Neuron (in vitro differentiated cells): ENCODE measurements at regions not wholly inside any gene's neighbourhood (a gene's known extent, or its start where the extent isn't known, plus 50 kb on each side); places are given as distances from the start of the nearest gene placed in this dataset.

Experiments
- H2AFZ ChIP-seq: one replicate; pipeline ENCODE4 v1.6.1; 2013; ENCODE audit warnings: low read depth, mild to moderate bottlenecking, inconsistent platforms, low read length, moderate library complexity
- H3K27me3 ChIP-seq: one replicate; pipeline ENCODE4 v1.6.1; 2013; ENCODE audit warnings: low read length; ENCODE audit not compliant: insufficient read depth
- H3K36me3 ChIP-seq: one replicate; pipeline ENCODE4 v1.6.1; 2013; ENCODE audit warnings: low read length; ENCODE audit not compliant: insufficient read depth
- H3K4me1 ChIP-seq: one replicate; pipeline ENCODE4 v1.6.1; 2013; ENCODE audit warnings: low read length; ENCODE audit not compliant: insufficient read depth
- H3K4me3 ChIP-seq: 2 replicates; pipeline ENCODE4 v1.5.1; 2013; ENCODE audit warnings: mild to moderate bottlenecking, low read length, moderate library complexity
- H3K9me3 ChIP-seq: one replicate; pipeline ENCODE4 v1.6.1; 2013; ENCODE audit warnings: low read length

GRCh38 chr7:26483843-26484242 lies 192.2 kb downstream of the SNX10 start:
- no peaks in the 10 kb centered on the region for H3K27me3 ChIP-seq
- H3K4me3 ChIP-seq, result no peak overlapping the region
- H3K9me3 ChIP-seq, result peaks cover 5% of the 10 kb centered on the region
- H3K36me3 ChIP-seq, result no peaks in the 10 kb centered on the region
- no peak overlapping the region for H2AFZ ChIP-seq
- H3K4me1 ChIP-seq, result peaks cover 22% of the 10 kb centered on the region

- H3K9me3 ChIP-seq, result peaks cover 5% of the 10 kb centered on the region
- H3K36me3 ChIP-seq, result no peaks in the 10 kb centered on the region
- H2AFZ ChIP-seq, result no peak overlapping the region
- no peaks in the 10 kb centered on the region for H3K27me3 ChIP-seq
- peaks cover 6% of the 10 kb centered on the region for H3K4me1 ChIP-seq
- H3K4me3 ChIP-seq, result no peak overlapping the region
Observed at GRCh38 chr7:26485367-26485934, 193.8 kb downstream of the SNX10 start.

- Histone ChIP-seq H3K27me3 (no peaks in the 10 kb centered on the region), H3K9me3 (peaks cover 5% of the 10 kb centered on the region), H3K36me3 (no peaks in the 10 kb centered on the region), H3K4me1 (no peaks in the 10 kb centered on the region), H3K4me3 (no peak overlapping the region), H2AFZ (no peak overlapping the region)
Observed at GRCh38 chr7:26486153-26486552, 194.5 kb downstream of the SNX10 start.

- no peak overlapping the region for H3K4me3 ChIP-seq
- no peaks in the 10 kb centered on the region for H3K27me3 ChIP-seq
- H3K4me1 ChIP-seq, result no peaks in the 10 kb centered on the region
Observed at GRCh38 chr7:26487780-26488515, 196.3 kb downstream of the SNX10 start.

GRCh38 chr7:26489391-26489790 lies 197.7 kb downstream of the SNX10 start:
- Histone ChIP-seq H3K4me3 (no peak overlapping the region), H3K36me3 (no peaks in the 10 kb centered on the region)

More at GRCh38 chr7:26487780-26488515, 196.3 kb downstream of the SNX10 start:
- peaks cover 5% of the 10 kb centered on the region for H3K9me3 ChIP-seq
- no peak overlapping the region for H2AFZ ChIP-seq
- H3K36me3 ChIP-seq, result no peaks in the 10 kb centered on the region

GRCh38 chr7:26489906-26490639 lies 198.4 kb downstream of the SNX10 start:
- H3K27me3 ChIP-seq, result no peaks in the 10 kb centered on the region
- no peak overlapping the region for H2AFZ ChIP-seq
- H3K4me3 ChIP-seq, result no peak overlapping the region
- H3K36me3 ChIP-seq, result no peaks in the 10 kb centered on the region
- H3K9me3 ChIP-seq, result no peaks in the 10 kb centered on the region
- H3K4me1 ChIP-seq, result no peaks in the 10 kb centered on the region

More at GRCh38 chr7:26489391-26489790, 197.7 kb downstream of the SNX10 start:
- no peaks in the 10 kb centered on the region for H3K27me3 ChIP-seq
- H3K4me1 ChIP-seq, result no peaks in the 10 kb centered on the region
- no peak overlapping the region for H2AFZ ChIP-seq
- H3K9me3 ChIP-seq, result peaks cover under 1% of the 10 kb centered on the region

- H3K9me3 ChIP-seq, result no peaks in the 10 kb centered on the region
- H3K27me3 ChIP-seq, result no peaks in the 10 kb centered on the region
- no peaks in the 10 kb centered on the region for H3K36me3 ChIP-seq
- H3K4me3 ChIP-seq, result no peak overlapping the region
- H3K4me1 ChIP-seq, result no peaks in the 10 kb centered on the region
- H2AFZ ChIP-seq, result no peak overlapping the region
Observed at GRCh38 chr7:26490640-26491624, 199.3 kb downstream of the SNX10 start.

GRCh38 chr7:26492816-26493215 lies 201.2 kb downstream of the SNX10 start:
- Histone ChIP-seq H3K36me3 (no peaks in the 10 kb centered on the region), H3K4me3 (no peak overlapping the region), H3K9me3 (no peaks in the 10 kb centered on the region), H3K4me1 (no peaks in the 10 kb centered on the region), H2AFZ (no peak overlapping the region), H3K27me3 (no peaks in the 10 kb centered on the region)

- H3K36me3 ChIP-seq, result no peaks in the 10 kb centered on the region
Observed at GRCh38 chr7:26493737-26494428, 202.2 kb downstream of the SNX10 start.

GRCh38 chr7:26495569-26495968 lies 203.9 kb downstream of the SNX10 start:
- Histone ChIP-seq H3K36me3 (no peaks in the 10 kb centered on the region), H3K4me3 (no peak overlapping the region), H3K27me3 (no peaks in the 10 kb centered on the region), H3K9me3 (no peaks in the 10 kb centered on the region), H2AFZ (no peak overlapping the region), H3K4me1 (no peaks in the 10 kb centered on the region)

More at GRCh38 chr7:26493737-26494428, 202.2 kb downstream of the SNX10 start:
- H3K27me3 ChIP-seq, result no peaks in the 10 kb centered on the region
- H3K4me1 ChIP-seq, result no peaks in the 10 kb centered on the region
- no peaks in the 10 kb centered on the region for H3K9me3 ChIP-seq
- H3K4me3 ChIP-seq, result no peak overlapping the region
- no peak overlapping the region for H2AFZ ChIP-seq

- Histone ChIP-seq H3K36me3 (no peaks in the 10 kb centered on the region), H3K4me1 (no peaks in the 10 kb centered on the region), H2AFZ (no peak overlapping the region), H3K9me3 (no peaks in the 10 kb centered on the region), H3K27me3 (no peaks in the 10 kb centered on the region), H3K4me3 (no peak overlapping the region)
Observed at GRCh38 chr7:26497801-26498596, 206.3 kb downstream of the SNX10 start.
